Pancreas (tissue), 10 donors: ENCODE measurements at regions not wholly inside any gene's neighbourhood (a gene's known extent, or its start where the extent isn't known, plus 50 kb on each side); places are given as distances from the start of the nearest gene placed in this dataset.
A peak's percentile ranks its signal among the peaks of the same experiment; 100 is the strongest.

Experiments
- ATAC-seq, 4 donors: fragments of 200-7000 bp; cut with Tn5 transposase; one replicate each; pipeline versions ENCODE4 v1.8.0 to v1.9.1; 2020; ENCODE audit warnings: mild to moderate bottlenecking in 4 of 4, moderate library complexity in 4 of 4
- DNase-seq, 6 donors: peaks; one replicate each; pipeline ENCODE4 v3.0.0-alpha.2; 2020
- FAIRE-seq: peaks from 2 replicates; lab custom pipeline; 2012; peaks lifted over from hg19 to GRCh38; lab: Jason Lieb, UNC
- H3K27ac ChIP-seq, 4 donors: fragments of 200-600 bp; sonication (generic); 1 replicate in 3 of 4; 2 replicates in 1 of 4; pipeline versions ENCODE4 v1.5.0 to v1.8.0; 2020
- H3K27me3 ChIP-seq, 4 donors: fragments of 200-600 bp; one replicate each; pipeline ENCODE4 v1.8.0; 2021
- H3K36me3 ChIP-seq, 3 donors: fragments of 200-600 bp; sonication (generic) in 1 of 3; one replicate each; pipeline versions ENCODE4 v1.5.0 to v1.8.0; 2020 to 2021
- H3K4me1 ChIP-seq, 3 donors: fragments of 200-600 bp; one replicate each; pipeline ENCODE4 v1.8.0; 2021
- H3K4me3 ChIP-seq, 4 donors: fragments of 200-600 bp; sonication (generic) in 2 of 4; one replicate each; pipeline versions ENCODE4 v1.5.0 to v1.8.0; 2020 to 2021
- H3K9me3 ChIP-seq, 4 donors: fragments of 200-600 bp; one replicate each; pipeline ENCODE4 v1.8.0; 2021
- CTCF ChIP-seq, 4 donors: fragments of 200-600 bp; sonication (generic) in 3 of 4; IDR thresholded peaks; one replicate each; pipeline versions ENCODE4 v1.5.0 to v1.8.0; 2021; ENCODE audit warnings: antibody characterized with exemption in 4 of 4
- WGBS, 2 donors: extraction: QIAGEN DNeasy Blood & Tissue Kit; methylation state at CpG; one replicate each; pipeline ENCODE4 v1.1.7; 2013; 5-methylcytosine and 5-hydroxymethylcytosine counted together
- intact Hi-C, 3 donors: fragments of 100-400 bp; cut with DNase I; formaldehyde crosslinking; loops; one replicate each; pipeline versions ENCODE4 v1.11.1 to v1.14.2; 2022
- donor health status: healthy with polysubstance abuse.
- donor health status: DM: no; HTN: no; CAD: no; lungs with moderate emphysema.
- donor health status: DM: no; HTN: no; CAD: no.
- donor health status: control.
- donor health status: control.
- donor health status: Bipolar disorder and iron deficiency.
- donor health status: DM: yes; HTN: yes; CAD: no.
- donor health status: DM: no; HTN: no; CAD: no.
- donor health status: DM: no; HTN: no; CAD: no.
- donor health status: DM: yes; HTN: yes; CAD: no.

GRCh38 chr11:81497202-81497804 lies 1236.4 kb downstream of the FAM181B start:
- intact Hi-C loops, result no loop called here
- Histone ChIP-seq H3K9me3 (no peaks in the 10 kb centered on the region), H3K36me3 (no peaks in the 10 kb centered on the region), H3K4me3 (no peak overlapping the region), H3K27ac (no peak overlapping the region), H3K27me3 (no peaks in the 10 kb centered on the region), H3K4me1 (no peaks in the 10 kb centered on the region)
- ATAC-seq, result peak in 2 of 4 donors; percentile 45 to 48
- no peak for FAIRE-seq
- no peak for DNase-seq
- 20 to 25% methylated on average over 5 of the region's 5 CpGs for WGBS, 2 donors
- TF ChIP-seq CTCF (IDR thresholded peaks at IDR 0.05), result peak; percentile 31 to 54 (median 53)

- Histone ChIP-seq H3K27ac (no peak overlapping the region), H3K4me3 (no peak overlapping the region), H3K36me3 (no peaks in the 10 kb centered on the region), H3K4me1 (no peaks in the 10 kb centered on the region), H3K27me3 (no peaks in the 10 kb centered on the region), H3K9me3 (no peaks in the 10 kb centered on the region)
- TF ChIP-seq CTCF (IDR thresholded peaks at IDR 0.05), result no peak
- no peak for FAIRE-seq
- WGBS, 2 donors, result 60 to 66% methylated on average over 1 of the region's 1 CpG
- ATAC-seq, result no peak
- DNase-seq, result no peak
- intact Hi-C loops, result no loop called here
These were observed 1237.1 kb downstream of the FAM181B start for GRCh38 chr11:81496601-81497000.

- DNase-seq (no peak), ATAC-seq (no peak), FAIRE-seq (no peak)
- 81 to 85% methylated on average over 4 of the region's 4 CpGs for WGBS, 2 donors
- no peak overlapping the region for H3K4me3 ChIP-seq
- H3K9me3 ChIP-seq, result no peaks in the 10 kb centered on the region
- no peaks in the 10 kb centered on the region for H3K36me3 ChIP-seq
- no peaks in the 10 kb centered on the region for H3K27me3 ChIP-seq
- intact Hi-C loops, result no loop called here
- no peak overlapping the region for H3K27ac ChIP-seq
- TF ChIP-seq CTCF (IDR thresholded peaks at IDR 0.05), result no peak
- H3K4me1 ChIP-seq, result no peaks in the 10 kb centered on the region
These were observed 1237.9 kb downstream of the FAM181B start for GRCh38 chr11:81495699-81496292.

- intact Hi-C loops, result no loop called here
These were observed 1239.2 kb downstream of the FAM181B start for GRCh38 chr11:81494431-81494830.

More at GRCh38 chr11:81494431-81494830, 1239.2 kb downstream of the FAM181B start:
- TF ChIP-seq CTCF (IDR thresholded peaks at IDR 0.05), result no peak
- no peaks in the 10 kb centered on the region for H3K27me3 ChIP-seq
- H3K36me3 ChIP-seq, result no peaks in the 10 kb centered on the region
- FAIRE-seq (no peak), ATAC-seq (no peak), DNase-seq (no peak)
- no peak overlapping the region for H3K27ac ChIP-seq
- H3K9me3 ChIP-seq, result no peaks in the 10 kb centered on the region
- no peak overlapping the region for H3K4me3 ChIP-seq
- H3K4me1 ChIP-seq, result no peaks in the 10 kb centered on the region
